GM12873 (cell line): ENCODE measurements at regions not wholly inside any gene's neighbourhood (a gene's known extent, or its start where the extent isn't known, plus 50 kb on each side); places are given as distances from the start of the nearest gene placed in this dataset.

Experiments
- CTCF ChIP-seq: IDR thresholded peaks from 2 replicates; pipeline ENCODE4 v1.5.1; 2012; ENCODE audit warnings: low read depth, mild to moderate bottlenecking, moderate library complexity, low read length, control low read depth; ENCODE audit not compliant: insufficient read depth; ENCODE audit errors: missing control alignments

DNA sequence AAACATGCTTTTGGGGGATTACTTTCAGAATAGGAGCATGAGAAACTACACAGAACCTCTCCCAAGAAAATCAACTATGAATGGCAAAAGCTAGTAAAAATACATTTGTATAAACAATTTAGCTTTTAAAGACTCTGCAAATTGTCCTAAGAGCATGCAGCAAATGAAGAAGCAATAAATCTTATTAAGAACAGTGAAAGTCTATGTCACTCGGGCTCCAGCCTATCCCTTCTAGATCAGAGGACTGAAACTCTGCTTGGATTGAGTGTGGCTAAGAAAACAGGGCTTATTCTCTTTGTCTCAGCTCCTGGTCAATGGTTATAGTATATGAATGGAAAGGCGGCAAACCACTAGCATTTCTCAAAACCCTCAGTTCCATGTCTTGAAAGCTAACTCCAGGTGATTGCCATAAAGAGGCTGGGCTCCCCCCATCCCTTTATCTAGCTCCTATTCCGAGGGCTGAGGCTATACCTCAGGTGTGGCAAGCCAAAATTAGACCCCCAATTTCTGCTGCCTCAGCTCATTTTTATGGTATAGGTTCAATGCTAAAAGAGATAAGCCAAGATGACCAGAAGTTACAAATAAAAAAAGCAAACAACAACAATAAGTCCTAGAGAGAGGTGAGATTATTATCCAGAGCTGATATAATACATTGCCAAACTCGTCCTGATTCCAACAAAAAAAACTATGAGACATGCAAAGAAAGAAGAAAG lies 953.2 kb downstream of the SLITRK6 start:
- no peak for TF ChIP-seq CTCF

DNA sequence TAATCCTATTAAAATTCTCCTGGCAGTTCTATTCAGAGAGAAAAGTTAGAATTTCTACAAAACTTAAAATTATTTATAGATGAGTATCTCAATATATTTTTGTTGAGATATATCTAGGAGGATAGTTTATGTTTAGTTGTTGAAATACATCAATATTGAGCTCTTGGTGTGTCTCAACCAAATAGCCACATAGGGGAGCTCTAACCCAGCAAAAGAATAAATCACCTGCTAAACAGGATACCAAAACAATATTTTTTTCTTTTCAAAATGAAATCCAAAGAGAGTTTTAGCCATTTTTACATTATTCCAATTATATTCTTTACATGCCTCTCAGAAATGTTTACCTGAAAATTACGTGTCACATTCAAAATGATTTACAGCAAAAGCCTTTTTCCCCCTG lies 954.7 kb downstream of the SLITRK6 start:
- TF ChIP-seq CTCF: no peak

GRCh38 chr13:84843368-84843767 lies 955.9 kb downstream of the SLITRK6 start:
- no peak for TF ChIP-seq CTCF

- TF ChIP-seq CTCF: no peak
These were observed 951.9 kb upstream of the SLITRK1 start for GRCh38 chr13:84834201-84834600.

- no peak for TF ChIP-seq CTCF
These were observed 949.7 kb upstream of the SLITRK1 start for GRCh38 chr13:84831666-84832657.

GRCh38 chr13:84823528-84823927 lies 941.3 kb upstream of the SLITRK1 start:
- TF ChIP-seq CTCF: no peak

DNA sequence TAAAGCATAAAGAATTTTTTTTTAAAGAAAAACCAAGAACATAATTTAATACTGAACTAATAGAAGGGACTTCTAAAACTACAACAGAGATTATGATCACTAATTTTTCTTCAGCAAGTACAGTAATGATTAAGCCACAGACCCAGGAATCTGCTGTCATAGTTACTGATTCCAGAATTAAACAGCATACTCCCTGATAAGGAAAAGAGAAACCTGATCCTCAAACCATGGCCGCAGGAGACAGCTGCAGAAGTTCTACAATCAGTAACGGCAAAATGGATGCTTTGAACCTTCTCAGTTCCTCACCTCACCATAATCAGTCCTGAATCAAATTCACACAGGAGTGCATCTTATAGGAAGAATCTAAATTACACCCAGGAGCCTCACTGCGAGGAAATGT lies 939.0 kb upstream of the SLITRK1 start:
- TF ChIP-seq CTCF: no peak
